Gastrocnemius medialis (tissue), 4 donors: ENCODE measurements at regions not wholly inside any gene's neighbourhood (a gene's known extent, or its start where the extent isn't known, plus 50 kb on each side); places are given as distances from the start of the nearest gene placed in this dataset.
"Not testable (repeated sequence)": the region's sequence is repeated elsewhere in the genome, so short reads cannot be mapped to it uniquely, and the experiment has no call there.

Source experiments
- ATAC-seq, 2 donors: fragments of 150-250 bp; one replicate each; pipeline ENCODE4 v1.9.1; 2016
- DNase-seq, 2 donors: peaks; one replicate each; pipeline ENCODE4 v3.0.0-alpha.2; 2019
- H3K27ac ChIP-seq, 4 donors: fragments of 200-600 bp; sonication (generic); 1 replicate in 1 of 4; 2 replicates in 3 of 4; pipeline ENCODE4 v1.5.1; 2016 to 2018; ENCODE audit warnings: mild to moderate bottlenecking in 2 of 4, moderate library complexity in 1 of 4
- H3K27me3 ChIP-seq, 3 donors: fragments of 200-600 bp; sonication (generic) in 2 of 3; 1 replicate in 1 of 3; 2 replicates in 2 of 3; pipeline versions ENCODE4 v1.5.1 to v1.6.0; 2016 to 2019; ENCODE audit warnings: mild to moderate bottlenecking in 1 of 3, moderate library complexity in 1 of 3
- H3K36me3 ChIP-seq, 2 donors: fragments of 200-600 bp; sonication (generic) in 1 of 2; one replicate each; pipeline ENCODE4 v1.5.1; 2017 to 2018
- H3K4me1 ChIP-seq, 2 donors: fragments of 200-600 bp; sonication (generic) in 1 of 2; one replicate each; pipeline ENCODE4 v1.5.1; 2016 to 2017; ENCODE audit warnings: mild to moderate bottlenecking in 2 of 2
- H3K4me3 ChIP-seq, 4 donors: fragments of 200-600 bp; sonication (generic) in 3 of 4; 1 replicate in 1 of 4; 2 replicates in 3 of 4; pipeline ENCODE4 v1.5.1; 2016 to 2019; ENCODE audit warnings: mild to moderate bottlenecking in 2 of 4
- H3K9me3 ChIP-seq, 3 donors: fragments of 200-600 bp; sonication (generic) in 2 of 3; 1 replicate in 1 of 3; 2 replicates in 2 of 3; pipeline ENCODE4 v1.5.1; 2016 to 2019
- in situ Hi-C, 4 donors: fragments of 200-750 bp; cut with MboI; loops; one replicate each; pipeline versions ENCODE4 v1.15.0 to v1.8.0; 2017; ENCODE audit warnings: low sequenced_read_pairs in 4 of 4
- intact Hi-C: fragments of 100-400 bp; cut with DNase I; formaldehyde crosslinking; loops from one replicate; pipeline ENCODE4 v1.15.1; 2023; ENCODE audit warnings: low total_unique reads

GRCh38 chr7:76760546-76761220 is 133.6 kb upstream of the POMZP3 start:
- H3K4me1 ChIP-seq, H3K27ac ChIP-seq, H3K27me3 ChIP-seq, H3K9me3 ChIP-seq, in situ Hi-C loops, DNase-seq, H3K36me3 ChIP-seq, intact Hi-C loops, H3K4me3 ChIP-seq, ATAC-seq: not testable (repeated sequence)

- ATAC-seq, intact Hi-C loops, in situ Hi-C loops: not testable (repeated sequence)
Measured at GRCh38 chr7:76739538-76739937, 112.5 kb upstream of the POMZP3 start.

GRCh38 chr7:76736724-76737123 is 109.6 kb upstream of the POMZP3 start:
- DNase-seq, intact Hi-C loops, ATAC-seq, H3K36me3 ChIP-seq, in situ Hi-C loops, H3K4me3 ChIP-seq, H3K27me3 ChIP-seq, H3K4me1 ChIP-seq, H3K9me3 ChIP-seq, H3K27ac ChIP-seq: not testable (repeated sequence)

More at GRCh38 chr7:76739538-76739937, 112.5 kb upstream of the POMZP3 start:
- H3K9me3 ChIP-seq, DNase-seq, H3K4me1 ChIP-seq, H3K27me3 ChIP-seq, H3K4me3 ChIP-seq, H3K36me3 ChIP-seq, H3K27ac ChIP-seq: not testable (repeated sequence)

GRCh38 chr7:76736091-76736490 is 109.0 kb upstream of the POMZP3 start:
- H3K4me1 ChIP-seq, H3K27me3 ChIP-seq, H3K9me3 ChIP-seq, intact Hi-C loops, in situ Hi-C loops, H3K36me3 ChIP-seq, H3K27ac ChIP-seq, H3K4me3 ChIP-seq, ATAC-seq, DNase-seq: not testable (repeated sequence)

GRCh38 chr7:76735668-76736067 is 108.6 kb upstream of the POMZP3 start:
- in situ Hi-C loops, intact Hi-C loops, ATAC-seq, H3K27me3 ChIP-seq, DNase-seq, H3K4me1 ChIP-seq, H3K4me3 ChIP-seq, H3K36me3 ChIP-seq, H3K27ac ChIP-seq, H3K9me3 ChIP-seq: not testable (repeated sequence)

GRCh38 chr7:76728571-76728974 is 101.5 kb upstream of the POMZP3 start:
- H3K4me1 ChIP-seq, H3K36me3 ChIP-seq, H3K9me3 ChIP-seq, in situ Hi-C loops, intact Hi-C loops, DNase-seq, ATAC-seq, H3K4me3 ChIP-seq, H3K27me3 ChIP-seq, H3K27ac ChIP-seq: not testable (repeated sequence)

GRCh38 chr7:76723928-76724327 is 96.8 kb upstream of the POMZP3 start:
- H3K27ac ChIP-seq, intact Hi-C loops, H3K4me1 ChIP-seq, H3K9me3 ChIP-seq, DNase-seq, in situ Hi-C loops, H3K27me3 ChIP-seq, H3K36me3 ChIP-seq, H3K4me3 ChIP-seq, ATAC-seq: not testable (repeated sequence)

- H3K4me3 ChIP-seq, H3K9me3 ChIP-seq, H3K27ac ChIP-seq, H3K36me3 ChIP-seq, ATAC-seq, H3K4me1 ChIP-seq, intact Hi-C loops, in situ Hi-C loops, H3K27me3 ChIP-seq, DNase-seq: not testable (repeated sequence)
Measured at GRCh38 chr7:76716551-76716950, 89.5 kb upstream of the POMZP3 start.

- ATAC-seq, intact Hi-C loops, H3K27ac ChIP-seq, DNase-seq, H3K9me3 ChIP-seq, H3K4me1 ChIP-seq, H3K36me3 ChIP-seq, in situ Hi-C loops, H3K4me3 ChIP-seq, H3K27me3 ChIP-seq: not testable (repeated sequence)
Measured at GRCh38 chr7:76712926-76713325, 85.8 kb upstream of the POMZP3 start.

- intact Hi-C loops, H3K4me1 ChIP-seq, H3K9me3 ChIP-seq, in situ Hi-C loops, DNase-seq, H3K27me3 ChIP-seq, H3K36me3 ChIP-seq, H3K4me3 ChIP-seq, ATAC-seq, H3K27ac ChIP-seq: not testable (repeated sequence)
Measured at GRCh38 chr7:76711648-76712047, 84.6 kb upstream of the POMZP3 start.

- H3K4me3 ChIP-seq, H3K27me3 ChIP-seq, intact Hi-C loops, DNase-seq, H3K9me3 ChIP-seq, H3K36me3 ChIP-seq, ATAC-seq, H3K4me1 ChIP-seq, H3K27ac ChIP-seq, in situ Hi-C loops: not testable (repeated sequence)
Measured at GRCh38 chr7:76709703-76710102, 82.6 kb upstream of the POMZP3 start.

- H3K9me3 ChIP-seq, DNase-seq, intact Hi-C loops, H3K27me3 ChIP-seq, ATAC-seq, H3K27ac ChIP-seq, H3K4me3 ChIP-seq, H3K4me1 ChIP-seq, H3K36me3 ChIP-seq, in situ Hi-C loops: not testable (repeated sequence)
Measured at GRCh38 chr7:76708446-76708845, 81.4 kb upstream of the POMZP3 start.
